HTR-8/SVneo (cell line): ENCODE measurements at regions not wholly inside any gene's neighbourhood (a gene's known extent, or its start where the extent isn't known, plus 50 kb on each side); places are given as distances from the start of the nearest gene placed in this dataset.

Experiments
- DNase-seq: peaks from one replicate; pipeline ENCODE4 v3.0.0; 2011; ENCODE audit warnings: low spot score, mixed read lengths; ENCODE audit not compliant: insufficient read length
- FAIRE-seq: peaks from 2 replicates; lab custom pipeline; 2011; peaks lifted over from hg19 to GRCh38; lab: Jason Lieb, UNC

DNA sequence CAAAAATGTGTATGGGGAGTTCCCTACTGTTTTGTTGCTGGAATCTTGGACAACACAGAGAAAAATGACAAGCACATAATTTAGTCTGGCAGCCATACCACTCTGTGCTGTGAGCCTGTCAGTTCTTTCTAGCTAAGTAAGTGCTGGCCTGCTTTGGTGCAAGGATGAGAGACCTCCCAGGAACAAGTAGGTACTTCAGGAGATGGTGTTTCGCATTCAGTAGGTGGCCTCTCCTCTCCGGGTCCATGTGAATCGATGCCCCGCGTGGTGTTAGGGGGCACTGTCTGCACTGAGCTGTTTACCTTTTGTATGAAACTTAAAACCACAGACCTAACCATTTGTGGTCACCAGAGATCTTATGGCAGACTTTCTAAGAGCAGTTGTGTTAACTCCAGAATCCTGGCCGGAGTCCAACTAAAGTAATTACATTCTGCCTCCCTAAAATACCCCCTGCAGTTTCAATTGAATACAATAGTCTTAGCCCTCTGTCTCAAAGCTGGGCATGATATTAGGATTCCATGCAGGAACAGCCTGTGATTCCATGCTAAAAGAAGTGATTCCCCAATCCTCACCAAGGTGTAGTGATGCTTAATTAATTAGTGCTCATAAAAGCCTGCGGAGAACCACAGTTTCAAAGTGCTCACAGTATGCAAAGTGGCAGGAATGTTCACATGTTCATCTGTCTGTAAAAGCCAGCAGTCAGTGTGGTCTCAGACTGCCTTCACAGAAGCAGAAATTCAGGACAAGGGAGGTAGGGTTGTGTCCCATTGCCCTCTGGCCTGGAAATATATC lies 64.2 kb downstream of the LLPH start:
- DNase-seq = no peak
- no peak for FAIRE-seq

DNA sequence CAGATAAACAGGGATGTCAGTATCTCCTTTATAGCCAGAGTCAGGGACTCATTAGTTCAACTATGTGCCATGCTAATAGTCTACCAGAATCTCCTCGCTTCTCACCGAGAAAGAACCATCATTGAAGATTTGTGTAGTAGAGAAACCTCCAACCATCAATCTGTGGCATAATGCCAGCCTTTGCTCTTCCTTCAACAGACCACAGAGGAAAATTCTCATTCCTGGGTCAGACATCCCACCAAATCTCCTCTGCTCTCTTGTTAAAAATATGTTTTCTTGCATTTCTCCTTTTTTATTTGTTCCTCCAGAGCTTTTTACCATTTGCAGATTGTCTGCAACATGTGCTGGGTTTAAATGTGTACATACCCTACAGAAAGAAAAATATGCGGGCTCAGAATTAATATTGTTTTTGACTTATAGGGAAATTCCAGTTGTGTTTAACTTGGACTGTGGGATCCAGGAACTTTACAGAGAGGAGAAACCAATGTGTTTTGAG lies 64.9 kb downstream of the LLPH start:
- no peak for FAIRE-seq

DNA sequence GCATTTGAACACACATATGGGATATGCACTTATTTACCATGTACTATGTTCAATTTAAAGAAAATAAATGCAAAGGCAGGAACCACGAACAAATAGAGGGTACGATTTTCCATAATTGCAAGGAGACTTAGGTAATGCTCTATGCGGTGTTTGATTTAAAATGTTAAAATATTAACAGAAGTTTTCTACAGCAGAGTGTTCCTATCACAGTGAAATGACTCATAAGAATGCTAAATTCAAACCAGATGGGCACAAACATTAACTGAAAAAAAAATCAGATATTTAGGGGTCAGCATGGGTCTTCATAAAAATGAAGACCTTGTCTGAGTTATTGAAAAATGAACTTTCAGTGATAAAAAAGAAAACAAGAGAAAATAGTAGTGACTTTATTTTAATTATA lies 65.4 kb downstream of the LLPH start:
- DNase-seq = no peak
- FAIRE-seq = no peak

More for the DNA sequence above, 64.9 kb downstream of the LLPH start:
- DNase-seq = no peak

DNA sequence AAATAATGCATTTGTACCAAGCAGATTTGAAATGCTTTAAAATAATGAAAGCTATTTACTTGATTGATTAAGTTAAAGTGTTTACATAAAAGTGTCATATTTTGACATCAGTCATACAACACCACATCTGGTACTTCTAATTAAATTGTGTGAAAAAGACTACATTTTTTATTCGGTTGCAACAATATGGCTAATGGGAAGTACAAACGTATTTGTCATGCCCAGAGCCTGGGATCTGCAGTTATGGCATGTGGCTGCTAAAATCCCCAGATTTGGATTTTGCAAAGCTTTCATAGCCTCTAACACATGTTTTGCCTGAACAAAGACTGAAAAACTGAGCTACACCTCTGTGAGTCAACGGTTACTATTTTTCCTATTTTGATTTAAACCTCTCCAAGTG lies 66.6 kb downstream of the LLPH start:
- DNase-seq (no peak), FAIRE-seq (no peak)

DNA sequence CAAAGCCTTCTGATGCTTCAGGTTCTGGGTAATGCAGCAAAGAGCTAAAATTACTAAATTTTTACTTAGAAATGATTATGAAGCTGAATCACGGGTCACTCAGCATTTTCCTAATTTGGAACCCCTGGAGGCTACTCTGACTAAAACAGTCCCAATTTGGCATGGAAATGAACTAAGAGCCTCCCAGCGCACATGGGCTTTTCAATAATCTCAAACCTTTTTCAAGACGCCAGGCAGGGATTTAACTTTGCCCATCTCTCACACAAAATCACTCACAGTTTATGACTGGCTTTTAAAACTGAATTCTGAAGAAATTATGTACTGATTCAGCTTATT lies 68.3 kb downstream of the LLPH start:
- DNase-seq (no peak), FAIRE-seq (no peak)

DNA sequence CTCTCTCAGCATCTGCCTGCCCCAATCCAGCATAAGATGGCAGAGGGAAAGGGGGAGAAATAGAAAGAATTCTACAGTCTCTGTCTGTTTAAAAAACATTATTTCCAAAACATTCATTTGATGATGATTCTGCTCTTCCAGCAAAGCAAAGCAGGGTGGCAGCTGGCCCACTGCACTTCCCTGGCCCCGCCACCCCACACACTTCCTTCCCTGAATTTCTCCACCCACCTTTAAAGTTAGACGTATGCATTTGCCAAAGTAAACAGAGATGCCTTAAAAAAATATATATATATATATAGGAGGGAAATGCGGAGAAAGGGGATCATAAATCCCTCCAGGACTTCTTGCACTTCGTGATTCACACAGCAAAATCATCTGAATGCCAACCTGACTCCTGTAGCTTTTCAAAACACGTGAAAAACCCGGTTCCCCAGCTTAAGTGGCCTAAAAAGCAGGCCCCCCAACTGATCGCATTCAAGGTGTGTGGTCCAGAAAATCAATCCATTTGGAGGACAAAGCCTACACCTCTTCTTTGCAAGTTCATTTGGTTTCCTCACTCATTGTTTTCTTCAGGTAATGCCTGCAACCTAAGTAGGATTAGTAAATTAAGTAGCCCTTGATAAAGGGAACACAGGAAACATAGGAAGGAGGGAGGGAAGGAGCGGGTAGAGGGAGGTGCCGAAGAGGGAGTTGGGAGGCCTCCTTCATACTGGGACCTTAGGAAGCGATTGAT lies 68.8 kb downstream of the LLPH start:
- DNase-seq (no peak), FAIRE-seq (no peak)

DNA sequence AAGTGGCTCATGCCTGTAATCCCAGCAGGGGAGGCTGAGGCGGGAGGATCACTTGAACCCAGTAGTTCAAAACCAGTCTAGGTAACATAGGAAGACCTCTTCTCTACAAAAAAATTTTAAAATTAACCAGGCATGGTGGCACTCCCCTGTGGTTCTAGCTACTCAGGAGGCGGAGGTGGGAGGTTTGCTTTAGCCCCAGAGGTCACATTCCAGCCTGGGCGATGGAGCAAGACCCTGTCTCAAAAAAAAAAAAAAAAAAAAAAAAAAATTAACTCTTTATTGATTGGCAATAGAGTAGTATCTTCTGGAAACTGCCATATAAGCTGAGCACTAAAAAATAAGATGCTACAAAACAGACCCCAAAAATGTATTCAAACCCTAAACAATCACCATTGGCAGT lies 69.5 kb downstream of the LLPH start:
- no peak for FAIRE-seq
- no peak for DNase-seq

DNA sequence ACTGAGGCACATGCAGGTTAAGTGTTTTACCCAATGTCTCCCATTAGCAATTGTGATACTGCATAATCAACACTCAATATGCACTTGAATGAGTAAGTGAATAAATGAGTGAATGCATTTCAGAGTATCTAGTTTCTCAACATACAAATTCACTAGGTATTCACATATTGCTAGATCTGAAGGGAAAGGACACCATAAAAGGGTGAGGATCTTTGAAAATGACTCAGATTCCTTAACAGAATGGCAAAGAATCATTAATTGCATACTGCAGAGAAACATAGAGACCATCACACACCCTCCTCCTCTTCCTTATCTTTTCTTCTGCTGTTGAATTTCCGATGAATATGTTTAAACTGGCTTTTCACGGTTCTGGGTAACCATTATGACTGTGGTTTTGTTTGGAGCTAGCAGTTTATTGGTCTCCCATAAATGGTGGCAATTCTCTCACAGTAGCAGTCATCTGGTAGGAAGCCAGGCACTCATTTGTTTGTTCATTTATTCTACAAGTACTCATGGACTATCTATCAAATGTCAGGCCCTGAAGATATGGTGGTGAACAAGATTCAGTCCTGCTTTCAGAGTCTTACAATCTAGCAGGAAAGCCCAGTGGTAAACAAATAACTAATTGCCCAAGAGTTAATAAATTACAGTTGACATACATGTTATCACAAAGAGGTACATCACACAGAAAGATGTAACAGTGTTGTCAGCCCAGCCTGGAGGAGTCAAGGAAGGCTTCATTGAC lies 70.2 kb downstream of the LLPH start:
- FAIRE-seq (no peak), DNase-seq (no peak)

DNA sequence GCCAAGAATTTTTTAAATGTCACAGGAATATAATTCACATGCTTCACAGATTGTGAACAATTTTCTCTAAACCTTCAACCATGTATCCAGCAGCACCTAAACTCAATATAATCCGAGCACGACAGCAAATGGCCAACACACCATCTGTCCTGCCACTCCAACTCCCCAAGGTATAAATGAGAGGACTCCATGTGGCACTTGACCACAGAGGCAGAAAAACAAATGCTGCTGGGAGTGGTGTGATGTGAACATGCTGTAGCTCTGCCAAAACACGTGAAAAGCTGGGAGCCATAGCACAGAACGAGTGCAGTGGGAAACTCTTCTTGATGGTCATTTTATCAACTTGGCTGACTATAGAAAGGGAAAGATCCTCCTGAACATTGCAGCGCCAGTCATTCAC lies 70.9 kb downstream of the LLPH start:
- DNase-seq (no peak), FAIRE-seq (no peak)

DNA sequence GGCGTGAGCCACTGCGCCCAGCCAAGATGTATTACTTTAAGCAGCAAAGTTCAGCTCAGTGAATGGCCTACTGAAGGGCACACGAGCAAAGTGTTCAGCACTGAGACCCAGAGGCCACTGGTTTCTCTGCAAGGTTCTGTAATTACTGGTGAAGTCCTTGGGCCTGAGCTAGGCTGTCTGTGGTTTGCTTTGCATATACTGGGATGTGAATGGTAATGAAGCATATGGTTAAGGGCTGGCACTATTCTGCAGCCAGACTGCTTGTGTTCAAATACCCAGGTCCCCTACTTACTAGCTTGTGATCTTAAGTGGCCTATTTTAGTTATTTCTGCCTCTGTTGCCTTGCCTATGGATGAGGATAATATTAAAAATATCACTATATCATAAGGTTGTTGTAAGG lies 72.0 kb downstream of the LLPH start:
- DNase-seq (no peak), FAIRE-seq (no peak)

DNA sequence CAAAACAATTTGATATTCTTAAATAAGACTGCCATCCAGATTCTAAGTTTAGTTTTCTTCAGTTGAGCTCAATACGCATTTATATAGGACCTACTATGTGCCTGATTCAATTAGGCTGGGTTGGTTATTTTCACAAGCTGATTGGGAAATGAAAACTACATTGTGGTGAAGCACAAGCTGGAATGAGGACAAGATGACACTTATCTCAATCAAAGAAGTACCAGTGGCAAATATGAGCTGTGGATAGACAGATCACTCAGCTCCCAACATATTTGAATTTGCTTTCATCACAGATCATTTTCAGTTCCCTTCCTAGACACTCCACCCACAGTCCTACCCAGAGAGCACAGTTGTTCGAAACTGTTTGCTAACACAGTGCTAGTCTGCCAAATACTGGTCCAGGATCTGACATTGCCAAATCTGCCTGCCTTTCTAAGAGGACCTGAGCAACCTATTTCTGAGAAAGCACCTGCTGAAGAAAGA lies 74.7 kb downstream of the LLPH start:
- FAIRE-seq = no peak

DNA sequence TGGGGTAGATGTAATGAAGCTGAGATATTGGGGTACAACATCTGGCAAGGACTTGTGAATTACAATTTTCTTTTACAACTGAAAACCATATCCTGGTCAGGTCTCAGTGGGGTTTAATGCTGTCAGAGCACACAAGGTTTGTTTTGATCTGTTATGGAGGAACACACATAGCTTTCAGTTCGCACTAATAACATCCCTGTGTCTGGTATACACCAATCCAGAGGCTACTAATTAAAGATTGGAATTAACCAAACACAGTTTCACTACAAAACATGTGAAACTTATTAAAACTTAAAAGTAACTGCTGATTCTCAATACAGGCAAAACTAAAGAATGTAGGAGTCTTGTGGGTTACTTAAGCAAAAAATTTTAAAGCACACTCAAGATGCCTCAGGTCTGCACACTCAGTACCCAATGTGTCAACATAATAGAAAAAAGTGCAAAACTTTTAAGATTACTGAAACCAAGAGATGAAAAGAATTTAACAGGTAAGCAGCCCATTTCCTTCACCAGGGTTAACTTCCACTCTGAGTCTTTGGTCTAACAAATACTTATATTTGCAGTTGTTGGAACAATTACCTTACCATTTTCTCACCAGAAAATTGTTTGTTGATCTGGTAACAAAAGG lies 77.4 kb downstream of the LLPH start:
- FAIRE-seq = no peak
- no peak for DNase-seq

More for the DNA sequence above, 74.7 kb downstream of the LLPH start:
- DNase-seq = no peak

DNA sequence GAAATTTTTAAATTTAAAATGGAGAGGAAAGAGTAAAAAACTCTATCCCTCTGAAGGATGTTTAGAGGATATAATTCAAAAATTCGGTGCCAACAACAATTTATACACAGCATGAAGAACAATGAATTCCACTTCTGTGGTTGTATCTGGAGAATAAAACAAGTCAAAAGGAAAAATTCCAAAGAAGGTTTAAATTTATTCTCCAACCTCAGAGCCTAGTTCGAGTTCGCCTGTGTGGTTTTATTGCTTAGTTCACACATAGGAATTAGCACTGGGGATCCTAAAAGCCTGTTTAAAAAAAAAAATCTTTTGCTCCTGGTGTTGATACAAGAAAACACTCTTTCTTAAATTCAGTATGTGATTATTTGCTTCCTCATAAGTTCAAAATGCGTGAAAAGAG lies 79.2 kb downstream of the LLPH start:
- FAIRE-seq = no peak

DNA sequence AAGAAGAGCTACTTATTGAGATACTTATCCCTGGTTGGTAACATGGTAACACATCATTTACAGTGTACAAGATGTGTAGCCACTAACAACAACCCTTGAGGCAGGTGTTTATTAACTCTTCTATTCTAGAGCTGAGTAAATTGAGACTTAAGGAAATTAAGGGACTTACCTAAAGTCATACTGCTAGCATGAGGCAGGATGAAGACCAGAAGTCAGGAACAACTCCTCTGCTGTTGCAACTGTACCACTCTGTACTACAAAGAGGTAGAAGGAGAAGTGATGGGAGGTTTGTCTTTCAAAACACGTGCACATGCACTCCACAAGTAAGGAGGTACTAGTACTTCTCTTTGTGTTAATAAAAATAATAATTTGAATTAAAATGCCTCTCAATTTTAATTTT lies 79.9 kb downstream of the LLPH start:
- FAIRE-seq = no peak

More for the DNA sequence above, 79.2 kb downstream of the LLPH start:
- DNase-seq = no peak

DNA sequence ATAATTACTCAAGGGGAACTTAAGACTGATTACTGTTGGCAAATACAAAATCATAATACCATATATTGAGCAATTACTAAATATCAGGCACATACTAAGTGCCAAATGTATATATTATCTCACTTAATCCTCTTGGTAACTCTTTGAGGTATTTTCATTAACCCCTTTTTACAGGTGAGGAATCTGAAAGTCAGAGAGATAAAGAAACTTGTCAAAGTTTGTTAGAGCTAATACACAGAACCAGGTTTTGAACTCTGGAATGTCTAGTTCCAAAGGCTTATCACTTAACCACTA lies 80.3 kb downstream of the LLPH start:
- DNase-seq (no peak), FAIRE-seq (no peak)

More for the DNA sequence above, 79.9 kb downstream of the LLPH start:
- DNase-seq = no peak

DNA sequence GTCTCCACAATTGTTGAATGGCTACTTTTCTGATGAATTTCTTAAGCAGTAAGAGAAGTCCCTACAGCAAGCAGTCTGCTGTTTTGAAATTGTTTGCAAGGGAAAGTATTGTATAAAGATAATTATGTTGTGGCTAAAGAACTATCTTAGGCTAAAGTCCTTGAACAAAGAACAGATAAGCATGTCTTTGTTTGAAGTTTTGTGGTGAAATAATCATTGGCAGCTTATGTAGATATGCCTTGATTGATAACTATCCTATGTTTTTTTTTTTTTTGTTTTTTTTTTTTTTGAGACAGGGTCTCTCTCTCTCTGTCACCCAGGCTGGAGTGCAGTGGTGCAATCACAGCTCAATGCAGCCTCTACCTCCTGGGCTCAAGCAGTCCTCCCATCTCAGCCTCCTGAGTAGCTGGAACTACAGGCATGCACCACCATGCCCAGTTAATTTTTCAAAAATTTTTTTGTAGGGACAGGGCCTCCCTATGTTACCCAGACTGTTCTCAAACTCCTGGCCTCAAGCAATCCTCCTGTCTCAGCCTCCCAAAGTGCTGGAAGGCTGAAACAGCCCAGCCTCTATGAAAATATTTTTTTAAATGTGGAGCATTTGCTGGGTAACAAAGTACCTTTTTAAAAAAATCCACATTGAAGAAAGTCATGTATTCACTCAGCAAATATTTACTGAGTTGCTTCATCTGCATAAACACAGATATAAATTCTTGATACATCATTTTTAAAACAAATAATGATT lies 80.8 kb downstream of the LLPH start:
- DNase-seq (no peak), FAIRE-seq (no peak)

DNA sequence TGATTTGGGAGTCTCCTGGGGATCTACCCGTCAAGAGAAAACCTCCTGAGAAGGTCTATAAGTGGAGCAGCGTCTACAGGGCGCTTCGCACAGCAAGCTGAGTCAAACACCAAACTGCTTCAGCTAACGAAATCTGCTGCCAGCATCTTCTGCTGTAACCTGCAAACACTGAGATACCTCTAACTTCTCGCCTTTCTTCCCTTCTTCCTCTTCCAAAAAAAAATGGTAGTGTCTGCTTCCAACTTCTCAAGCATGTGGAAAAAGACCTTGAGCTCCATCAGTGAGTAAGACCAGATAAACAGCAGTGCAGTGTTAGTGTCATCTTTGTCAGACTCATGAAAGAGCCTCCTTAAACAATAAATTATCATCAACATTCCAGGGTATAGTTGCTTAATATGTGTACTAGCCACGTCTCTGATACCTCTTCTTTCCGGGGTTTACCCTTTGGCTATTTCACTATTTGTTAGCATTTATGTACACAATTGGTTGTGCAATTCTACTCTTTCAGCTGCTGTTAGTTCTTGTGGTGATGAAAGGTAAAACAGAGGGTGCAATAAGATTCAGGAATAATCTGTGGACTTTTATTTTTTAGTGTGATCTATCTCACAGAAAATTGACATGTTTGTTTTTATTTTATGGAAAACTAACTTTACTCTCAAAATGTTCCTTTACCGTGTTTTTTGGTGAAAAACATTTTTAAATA lies 81.6 kb downstream of the LLPH start:
- DNase-seq (no peak), FAIRE-seq (no peak)

DNA sequence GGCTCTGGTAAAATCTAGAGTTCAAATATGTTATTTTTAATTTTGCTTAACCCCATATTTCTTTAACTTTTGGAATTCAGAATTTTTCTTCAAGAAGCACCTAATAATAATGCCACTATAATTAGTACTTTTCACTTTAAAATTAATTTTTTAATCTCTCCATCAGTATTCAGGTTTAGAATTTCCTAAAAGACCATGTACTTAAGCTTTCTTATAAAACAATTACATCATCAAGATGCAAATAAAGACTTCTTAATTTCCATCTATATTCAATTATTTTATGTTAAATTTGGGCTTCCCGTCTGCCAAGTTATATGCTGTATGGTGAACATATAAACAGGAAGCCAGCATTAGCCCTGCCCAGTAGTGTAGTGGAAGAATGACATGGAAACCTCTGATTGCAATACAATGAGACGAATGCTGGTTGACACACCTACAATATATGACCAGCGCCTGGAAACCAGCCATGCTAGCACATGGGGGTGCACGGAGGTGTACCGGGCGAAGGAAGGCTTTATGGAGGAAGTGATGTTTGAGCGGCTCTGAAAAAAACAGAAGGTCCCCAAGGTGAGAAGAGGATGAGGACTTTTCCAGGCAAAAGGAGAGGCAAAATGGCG lies 82.2 kb downstream of the LLPH start:
- no peak for FAIRE-seq

More for the DNA sequence above, 82.2 kb downstream of the LLPH start:
- no peak for DNase-seq
